Activated T-cell treated with anti-CD3 and anti-CD28 coated beads for 24 hours (primary cell): ENCODE measurements at regions not wholly inside any gene's neighbourhood (a gene's known extent, or its start where the extent isn't known, plus 50 kb on each side); places are given as distances from the start of the nearest gene placed in this dataset.
A peak's percentile ranks its signal among the peaks of the same experiment; 100 is the strongest.

Source experiments
- DNase-seq: peaks from one replicate; pipeline ENCODE4 v3.0.0-alpha.2; 2020; ENCODE audit warnings: low read depth

- no peak for DNase-seq
Observed at GRCh38 chr15:31510057-31510456, 183.4 kb downstream of the KLF13 start.

GRCh38 chr15:31511707-31512310 is 185.2 kb downstream of the KLF13 start:
- peak; percentile 28 for DNase-seq

- DNase-seq: no peak
Observed at GRCh38 chr15:31513178-31513577, 186.5 kb downstream of the KLF13 start.

- no peak for DNase-seq
Observed at GRCh38 chr15:31516440-31516839, 189.8 kb downstream of the KLF13 start.

- DNase-seq: no peak
Observed at GRCh38 chr15:31516874-31517273, 190.2 kb downstream of the KLF13 start.

- no peak for DNase-seq
Observed at GRCh38 chr15:31517711-31518110, 191.1 kb downstream of the KLF13 start.

GRCh38 chr15:31522028-31522427 is 195.4 kb downstream of the KLF13 start:
- no peak for DNase-seq

- DNase-seq: no peak
Observed at GRCh38 chr15:31523027-31523654, 196.5 kb downstream of the KLF13 start.

GRCh38 chr15:31523655-31524049 is 197.0 kb downstream of the KLF13 start:
- no peak for DNase-seq

- no peak for DNase-seq
Observed at GRCh38 chr15:31525185-31525695, 198.6 kb downstream of the KLF13 start.

- DNase-seq: no peak
Observed at GRCh38 chr15:31525988-31526665, 199.5 kb downstream of the KLF13 start.

GRCh38 chr15:31526916-31527690 is 200.5 kb downstream of the KLF13 start:
- no peak for DNase-seq

- DNase-seq: no peak
Observed at GRCh38 chr15:31528846-31529245, 202.2 kb downstream of the KLF13 start.

- no peak for DNase-seq
Observed at GRCh38 chr15:31537770-31538592, 211.3 kb downstream of the KLF13 start.

- no peak for DNase-seq
Observed at GRCh38 chr15:31540633-31541032, 214.0 kb downstream of the KLF13 start.

- no peak for DNase-seq
Observed at GRCh38 chr15:31544361-31544760, 217.7 kb downstream of the KLF13 start.

GRCh38 chr15:31545257-31545656 is 218.6 kb downstream of the KLF13 start:
- no peak for DNase-seq

- no peak for DNase-seq
Observed at GRCh38 chr15:31550211-31550977, 223.8 kb downstream of the KLF13 start.

GRCh38 chr15:31551323-31551722 is 224.7 kb downstream of the KLF13 start:
- no peak for DNase-seq

GRCh38 chr15:31552482-31553099 is 226.0 kb downstream of the KLF13 start:
- no peak for DNase-seq
